Left lung (tissue), 4 donors: ENCODE measurements at regions not wholly inside any gene's neighbourhood (a gene's known extent, or its start where the extent isn't known, plus 50 kb on each side); places are given as distances from the start of the nearest gene placed in this dataset.
A peak's percentile ranks its signal among the peaks of the same experiment; 100 is the strongest.

Source experiments
- ATAC-seq: fragments of 200-7000 bp; cut with Tn5 transposase; one replicate; pipeline ENCODE4 v1.9.1; 2020; ENCODE audit warnings: moderate library complexity
- DNase-seq, 4 donors: peaks; one replicate each; pipeline ENCODE4 v3.0.0-alpha.2; 2013 to 2020
- H3K27ac ChIP-seq, 2 donors: fragments of 200-600 bp; sonication (generic) in 1 of 2; one replicate each; pipeline versions ENCODE4 v1.5.0 to v1.8.0; 2020 to 2021
- H3K27me3 ChIP-seq, 2 donors: fragments of 200-600 bp; sonication (generic) in 1 of 2; one replicate each; pipeline versions ENCODE4 v1.5.0 to v1.8.0; 2020 to 2021
- H3K36me3 ChIP-seq, 2 donors: fragments of 200-600 bp; sonication (generic) in 1 of 2; one replicate each; pipeline versions ENCODE4 v1.5.0 to v1.8.0; 2020 to 2021
- H3K4me1 ChIP-seq, 2 donors: fragments of 200-600 bp; one replicate each; pipeline ENCODE4 v1.8.0; 2021
- H3K4me3 ChIP-seq, 2 donors: fragments of 200-600 bp; sonication (generic) in 1 of 2; one replicate each; pipeline versions ENCODE4 v1.5.0 to v1.8.0; 2020 to 2021; ENCODE audit warnings: mild to moderate bottlenecking in 1 of 2
- H3K9me3 ChIP-seq, 2 donors: fragments of 200-600 bp; sonication (generic) in 1 of 2; one replicate each; pipeline versions ENCODE4 v1.5.0 to v1.8.0; 2020 to 2021
- intact Hi-C, 2 donors: fragments of 100-400 bp; cut with DNase I; formaldehyde crosslinking; loops; one replicate each; pipeline versions ENCODE4 v1.11.2 to v1.14.2; 2022
- TF ChIP-seq, protein P1 (sequence below), 2 donors: fragments of 200-600 bp; sonication (generic) in 1 of 2; IDR thresholded peaks; one replicate each; pipeline versions ENCODE4 v1.5.0 to v1.8.0; 2021; ENCODE audit warnings: antibody characterized with exemption in 2 of 2
- donor health status: DM: no; HTN: yes; CAD: no.
- donor health status: DM: no; HTN: no; CAD: no.

GRCh38 chr2:238521002-238521401, 94.3 kb downstream of the ASB1 start:
- TF ChIP-seq, protein P1, sequence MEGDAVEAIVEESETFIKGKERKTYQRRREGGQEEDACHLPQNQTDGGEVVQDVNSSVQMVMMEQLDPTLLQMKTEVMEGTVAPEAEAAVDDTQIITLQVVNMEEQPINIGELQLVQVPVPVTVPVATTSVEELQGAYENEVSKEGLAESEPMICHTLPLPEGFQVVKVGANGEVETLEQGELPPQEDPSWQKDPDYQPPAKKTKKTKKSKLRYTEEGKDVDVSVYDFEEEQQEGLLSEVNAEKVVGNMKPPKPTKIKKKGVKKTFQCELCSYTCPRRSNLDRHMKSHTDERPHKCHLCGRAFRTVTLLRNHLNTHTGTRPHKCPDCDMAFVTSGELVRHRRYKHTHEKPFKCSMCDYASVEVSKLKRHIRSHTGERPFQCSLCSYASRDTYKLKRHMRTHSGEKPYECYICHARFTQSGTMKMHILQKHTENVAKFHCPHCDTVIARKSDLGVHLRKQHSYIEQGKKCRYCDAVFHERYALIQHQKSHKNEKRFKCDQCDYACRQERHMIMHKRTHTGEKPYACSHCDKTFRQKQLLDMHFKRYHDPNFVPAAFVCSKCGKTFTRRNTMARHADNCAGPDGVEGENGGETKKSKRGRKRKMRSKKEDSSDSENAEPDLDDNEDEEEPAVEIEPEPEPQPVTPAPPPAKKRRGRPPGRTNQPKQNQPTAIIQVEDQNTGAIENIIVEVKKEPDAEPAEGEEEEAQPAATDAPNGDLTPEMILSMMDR (IDR thresholded peaks at IDR 0.05): no peak
- Histone ChIP-seq H3K9me3 (peaks cover 0 to 24% of the 10 kb centered on the region in 2 donors), H3K4me1 (no peaks in the 10 kb centered on the region), H3K4me3 (no peak overlapping the region), H3K27ac (no peak overlapping the region), H3K27me3 (peaks cover 0 to 12% of the 10 kb centered on the region in 2 donors), H3K36me3 (no peaks in the 10 kb centered on the region)
- intact Hi-C loops: no loop called here
- DNase-seq (no peak), ATAC-seq (no peak)

GRCh38 chr2:238521870-238522269, 95.1 kb downstream of the ASB1 start:
- TF ChIP-seq, protein P1 (IDR thresholded peaks at IDR 0.05): no peak
- Histone ChIP-seq H3K27ac (no peak overlapping the region), H3K4me3 (no peak overlapping the region), H3K36me3 (no peaks in the 10 kb centered on the region), H3K4me1 (no peaks in the 10 kb centered on the region), H3K9me3 (peaks cover 0 to 18% of the 10 kb centered on the region in 2 donors), H3K27me3 (peaks cover 0 to 12% of the 10 kb centered on the region in 2 donors)
- DNase-seq (no peak), ATAC-seq (no peak)
- intact Hi-C loops: no loop called here

- Histone ChIP-seq H3K27ac (no peak overlapping the region), H3K4me1 (no peaks in the 10 kb centered on the region), H3K36me3 (no peaks in the 10 kb centered on the region), H3K27me3 (peaks cover 0 to 12% of the 10 kb centered on the region in 2 donors), H3K4me3 (no peak overlapping the region), H3K9me3 (peaks cover 0 to 6% of the 10 kb centered on the region in 2 donors)
- DNase-seq (peak in 2 of 4 donors; percentile 47 to 68), ATAC-seq (no peak)
- intact Hi-C loops: no loop called here
- TF ChIP-seq, protein P1 (IDR thresholded peaks at IDR 0.05): no peak
Measured at GRCh38 chr2:238523158-238524110, 96.7 kb downstream of the ASB1 start.

DNA sequence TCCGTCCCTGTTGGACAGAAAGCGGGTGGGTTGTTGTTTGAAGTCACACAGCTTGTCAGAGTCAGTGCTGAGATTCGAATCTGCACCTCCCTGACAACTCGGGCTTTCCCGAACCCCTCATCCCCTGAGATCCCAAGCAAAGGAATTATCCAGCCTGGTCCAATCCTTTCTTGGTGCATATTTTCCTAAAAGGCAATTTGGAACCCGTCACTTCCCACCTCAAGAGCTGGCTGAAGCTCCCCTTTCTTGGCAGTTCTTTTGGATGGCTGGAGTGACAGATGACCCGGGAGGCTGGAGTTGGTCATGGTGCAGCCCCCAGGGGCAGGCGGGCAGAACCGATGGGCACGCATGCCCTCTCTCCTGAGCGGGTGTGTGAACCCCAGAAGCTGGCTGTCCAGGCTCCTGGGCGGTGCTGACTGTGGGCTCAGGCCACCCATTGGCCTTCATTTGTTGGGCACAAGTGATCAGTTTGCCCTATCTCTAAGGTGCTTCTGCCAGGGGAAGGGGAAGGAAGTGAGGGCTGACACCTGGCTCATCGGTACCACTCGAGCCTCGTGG, 97.8 kb downstream of the ASB1 start:
- Histone ChIP-seq H3K4me3 (no peak overlapping the region), H3K4me1 (no peaks in the 10 kb centered on the region), H3K9me3 (no peaks in the 10 kb centered on the region), H3K36me3 (no peaks in the 10 kb centered on the region), H3K27ac (no peak overlapping the region), H3K27me3 (peaks cover 0 to 12% of the 10 kb centered on the region in 2 donors)
- intact Hi-C loops: no loop called here
- TF ChIP-seq, protein P1 (IDR thresholded peaks at IDR 0.05): no peak
- no peak for ATAC-seq
- peak in 2 of 4 donors; percentile 14 to 69 for DNase-seq

DNA sequence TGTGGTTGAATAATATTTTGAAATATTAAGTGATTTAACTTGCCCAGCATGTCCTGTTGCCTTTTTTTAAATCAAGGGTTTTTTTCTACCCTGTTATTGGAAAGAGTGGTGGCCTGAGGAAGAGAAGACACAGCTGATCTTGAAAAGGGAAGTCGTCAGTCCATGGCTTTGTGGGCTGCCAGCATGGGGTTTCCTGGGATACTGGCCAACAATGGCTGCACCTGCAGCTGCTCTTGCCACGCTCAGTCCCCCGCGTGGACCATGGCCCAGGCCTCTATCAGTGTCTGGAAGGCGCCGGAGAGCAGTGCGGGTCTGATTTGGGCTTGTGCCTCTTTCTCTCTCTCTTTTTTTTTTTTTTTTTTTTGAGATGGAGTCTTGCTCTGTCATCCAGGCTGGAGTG, 99.3 kb downstream of the ASB1 start:
- peaks cover 0 to 12% of the 10 kb centered on the region in 2 donors for H3K27me3 ChIP-seq
- intact Hi-C loops: no loop called here
- DNase-seq: peak in 2 of 4 donors; percentile 51 to 67
- no peak overlapping the region for H3K4me3 ChIP-seq
- no peaks in the 10 kb centered on the region for H3K4me1 ChIP-seq
- H3K36me3 ChIP-seq: no peaks in the 10 kb centered on the region
- peaks cover 0 to 4% of the 10 kb centered on the region in 2 donors for H3K9me3 ChIP-seq
- TF ChIP-seq, protein P1 (IDR thresholded peaks at IDR 0.05): no peak
- no peak overlapping the region for H3K27ac ChIP-seq
- ATAC-seq: no peak
